ENCODE measurements at regions not wholly inside any gene's neighbourhood (a gene's known extent, or its start where the extent isn't known, plus 50 kb on each side); places are given as distances from the start of the nearest gene placed in this dataset.

DNA sequence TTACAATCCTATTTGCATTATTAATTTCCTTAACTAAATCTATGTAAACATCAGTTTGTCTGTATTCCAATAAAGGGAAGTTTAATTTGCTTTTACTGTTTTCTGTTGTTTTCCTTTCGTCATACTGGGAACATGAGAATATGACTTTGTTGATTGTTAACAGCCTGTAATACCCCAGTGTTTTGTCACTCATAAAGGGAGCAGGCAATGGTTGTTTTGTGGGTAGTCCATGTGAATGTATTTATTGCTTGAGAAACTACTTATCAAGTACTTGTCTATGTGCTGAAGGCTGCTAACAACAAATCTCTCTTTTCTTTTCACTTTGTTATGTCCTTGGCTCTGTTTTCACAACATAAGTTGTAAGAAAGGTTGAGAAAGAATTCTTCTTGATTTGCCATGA lies 1070.2 kb upstream of the ACO1 start:
- TF ChIP-seq, protein P1, sequence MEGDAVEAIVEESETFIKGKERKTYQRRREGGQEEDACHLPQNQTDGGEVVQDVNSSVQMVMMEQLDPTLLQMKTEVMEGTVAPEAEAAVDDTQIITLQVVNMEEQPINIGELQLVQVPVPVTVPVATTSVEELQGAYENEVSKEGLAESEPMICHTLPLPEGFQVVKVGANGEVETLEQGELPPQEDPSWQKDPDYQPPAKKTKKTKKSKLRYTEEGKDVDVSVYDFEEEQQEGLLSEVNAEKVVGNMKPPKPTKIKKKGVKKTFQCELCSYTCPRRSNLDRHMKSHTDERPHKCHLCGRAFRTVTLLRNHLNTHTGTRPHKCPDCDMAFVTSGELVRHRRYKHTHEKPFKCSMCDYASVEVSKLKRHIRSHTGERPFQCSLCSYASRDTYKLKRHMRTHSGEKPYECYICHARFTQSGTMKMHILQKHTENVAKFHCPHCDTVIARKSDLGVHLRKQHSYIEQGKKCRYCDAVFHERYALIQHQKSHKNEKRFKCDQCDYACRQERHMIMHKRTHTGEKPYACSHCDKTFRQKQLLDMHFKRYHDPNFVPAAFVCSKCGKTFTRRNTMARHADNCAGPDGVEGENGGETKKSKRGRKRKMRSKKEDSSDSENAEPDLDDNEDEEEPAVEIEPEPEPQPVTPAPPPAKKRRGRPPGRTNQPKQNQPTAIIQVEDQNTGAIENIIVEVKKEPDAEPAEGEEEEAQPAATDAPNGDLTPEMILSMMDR (IDR thresholded peaks at IDR 0.05), result no peak
- TF ChIP-seq EZH2phosphoT487 (IDR thresholded peaks at IDR 0.05) (no peak), EZH2 (IDR thresholded peaks at IDR 0.05) (no peak)

All from neural progenitor cell (in vitro differentiated cells).